SW480 (cell line): ENCODE measurements at regions not wholly inside any gene's neighbourhood (a gene's known extent, or its start where the extent isn't known, plus 50 kb on each side); places are given as distances from the start of the nearest gene placed in this dataset.

Source experiments
- DNase-seq: peaks from one replicate; pipeline ENCODE4 v3.0.0-alpha.2; 2016; ENCODE audit warnings: low spot score

- DNase-seq, result peak; percentile 33
Measured at GRCh38 chr2:760001-760400, 82.8 kb upstream of the TMEM18 start.

GRCh38 chr2:758073-758820, 81.0 kb upstream of the TMEM18 start:
- DNase-seq, result no peak

GRCh38 chr2:753123-753522, 75.9 kb upstream of the TMEM18 start:
- no peak for DNase-seq

GRCh38 chr2:751474-751873, 74.3 kb upstream of the TMEM18 start:
- DNase-seq, result no peak

GRCh38 chr2:750628-751027, 73.4 kb upstream of the TMEM18 start:
- DNase-seq, result no peak

GRCh38 chr2:747762-748351, 70.7 kb upstream of the TMEM18 start:
- DNase-seq, result no peak

GRCh38 chr2:746697-747096, 69.5 kb upstream of the TMEM18 start:
- no peak for DNase-seq

- DNase-seq, result no peak
Measured at GRCh38 chr2:744088-744487, 66.9 kb upstream of the TMEM18 start.

GRCh38 chr2:742221-742620, 65.0 kb upstream of the TMEM18 start:
- no peak for DNase-seq

- DNase-seq, result no peak
Measured at GRCh38 chr2:741195-741496, 63.9 kb upstream of the TMEM18 start.

GRCh38 chr2:740322-741194, 63.4 kb upstream of the TMEM18 start:
- peak; percentile 95 for DNase-seq

GRCh38 chr2:739864-740321, 62.7 kb upstream of the TMEM18 start:
- DNase-seq, result peak; percentile 87

GRCh38 chr2:736939-737338, 59.7 kb upstream of the TMEM18 start:
- no peak for DNase-seq

GRCh38 chr2:735670-736218, 58.5 kb upstream of the TMEM18 start:
- DNase-seq, result no peak

GRCh38 chr2:734496-734895, 57.3 kb upstream of the TMEM18 start:
- DNase-seq, result no peak

- DNase-seq, result no peak
Measured at GRCh38 chr2:733495-733894, 56.3 kb upstream of the TMEM18 start.

- DNase-seq, result no peak
Measured at GRCh38 chr2:733001-733400, 55.8 kb upstream of the TMEM18 start.

GRCh38 chr2:731711-732110, 54.5 kb upstream of the TMEM18 start:
- DNase-seq, result no peak

GRCh38 chr2:729376-729861, 52.2 kb upstream of the TMEM18 start:
- DNase-seq, result no peak

GRCh38 chr2:728165-728564, 51.0 kb upstream of the TMEM18 start:
- no peak for DNase-seq

- no peak for DNase-seq
Measured at GRCh38 chr2:727071-727470, 49.9 kb upstream of the TMEM18 start.
